IMR-90 (cell line): ENCODE measurements at regions not wholly inside any gene's neighbourhood (a gene's known extent, or its start where the extent isn't known, plus 50 kb on each side); places are given as distances from the start of the nearest gene placed in this dataset.
"Not testable (repeated sequence)": the region's sequence is repeated elsewhere in the genome, so short reads cannot be mapped to it uniquely, and the experiment has no call there.

Experiments
- BHLHE40 ChIP-seq: fragments of 150-350 bp; IDR thresholded peaks from 2 replicates; pipeline ENCODE4 v1.6.1; 2016; ENCODE audit warnings: mild to moderate bottlenecking, low read depth, low read length
- CEBPB ChIP-seq: IDR thresholded peaks from 2 replicates; pipeline ENCODE4 v1.6.1; 2012; ENCODE audit warnings: low read depth, low read length, improper control_type of control experiment
- CHD1 ChIP-seq: IDR thresholded peaks from 2 replicates; pipeline ENCODE4 v1.6.1; 2012; ENCODE audit warnings: low read depth, low read length, improper control_type of control experiment
- CTCF ChIP-seq: conservative IDR thresholded peaks from 2 replicates; pipeline ENCODE4 v1.5.1; 2012; ENCODE audit warnings: mild to moderate bottlenecking, low read depth, low read length, improper control_type of control experiment
- ELK1 ChIP-seq: fragments of 150-350 bp; IDR thresholded peaks from 2 replicates; pipeline ENCODE4 v1.6.1; 2016; ENCODE audit warnings: low read depth, mild to moderate bottlenecking, low read length, moderate library complexity, borderline replicate concordance
- MAFK ChIP-seq: IDR thresholded peaks from 2 replicates; pipeline ENCODE4 v1.6.1; 2012; ENCODE audit warnings: low read depth, low read length, improper control_type of control experiment
- MAZ ChIP-seq: IDR thresholded peaks from 2 replicates; pipeline ENCODE4 v1.6.1; 2012; ENCODE audit warnings: low read depth, mild to moderate bottlenecking, low read length, improper control_type of control experiment, moderate library complexity, borderline replicate concordance
- POLR2A ChIP-seq: IDR thresholded peaks from 2 replicates; pipeline ENCODE4 v1.6.1; 2012; ENCODE audit warnings: mild to moderate bottlenecking, low read depth, low read length
- RCOR1 ChIP-seq: IDR thresholded peaks from 2 replicates; pipeline ENCODE4 v1.6.1; 2012; ENCODE audit warnings: mild to moderate bottlenecking, low read length, improper control_type of control experiment; ENCODE audit not compliant: insufficient replicate concordance
- RFX5 ChIP-seq: IDR thresholded peaks from 2 replicates; pipeline ENCODE4 v1.8.0; 2012; ENCODE audit warnings: low read depth, mild to moderate bottlenecking, low read length, moderate library complexity
- TF ChIP-seq, protein P1 (sequence below): fragments of 150-350 bp; IDR thresholded peaks from 2 replicates; pipeline ENCODE4 v1.6.1; 2017; ENCODE audit warnings: mild to moderate bottlenecking, antibody characterized with exemption, low read length, low read depth

DNA sequence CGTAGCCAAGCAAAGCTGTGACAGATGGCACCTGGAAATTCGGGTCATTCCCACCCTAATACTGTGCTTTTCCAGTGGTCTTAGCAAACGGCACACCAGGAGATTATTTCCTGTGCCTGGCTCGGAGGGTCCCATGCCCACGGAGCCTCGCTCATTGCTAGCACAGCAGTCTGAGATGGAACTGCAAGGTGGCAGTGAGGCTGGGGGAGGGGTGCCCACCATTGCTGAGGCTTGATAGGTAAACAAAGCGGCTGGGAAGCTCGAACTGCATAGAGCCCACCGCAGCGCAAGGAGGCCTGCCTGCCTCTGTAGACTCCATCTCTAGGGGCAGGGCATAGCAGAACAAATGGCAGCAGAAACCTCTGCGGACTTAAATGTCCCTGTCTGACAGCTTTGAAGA lies 942.8 kb downstream of the METTL15 start:
- not testable (repeated sequence) for TF ChIP-seq CTCF, ELK1, MAFK, RFX5, POLR2A, CEBPB, BHLHE40, CHD1, RCOR1, MAZ
- TF ChIP-seq, protein P1, sequence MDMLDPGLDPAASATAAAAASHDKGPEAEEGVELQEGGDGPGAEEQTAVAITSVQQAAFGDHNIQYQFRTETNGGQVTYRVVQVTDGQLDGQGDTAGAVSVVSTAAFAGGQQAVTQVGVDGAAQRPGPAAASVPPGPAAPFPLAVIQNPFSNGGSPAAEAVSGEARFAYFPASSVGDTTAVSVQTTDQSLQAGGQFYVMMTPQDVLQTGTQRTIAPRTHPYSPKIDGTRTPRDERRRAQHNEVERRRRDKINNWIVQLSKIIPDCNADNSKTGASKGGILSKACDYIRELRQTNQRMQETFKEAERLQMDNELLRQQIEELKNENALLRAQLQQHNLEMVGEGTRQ, result not testable (repeated sequence)
